Neuronal stem cell (in vitro differentiated cells): ENCODE measurements at regions not wholly inside any gene's neighbourhood (a gene's known extent, or its start where the extent isn't known, plus 50 kb on each side); places are given as distances from the start of the nearest gene placed in this dataset.
A peak's percentile ranks its signal among the peaks of the same experiment; 100 is the strongest.

ENCODE experiments used
- DNase-seq: peaks from one replicate; pipeline ENCODE4 v3.0.0-alpha.2; 2013; ENCODE audit warnings: low spot score
- H2AFZ ChIP-seq: one replicate; pipeline ENCODE4 v1.6.1; 2013; ENCODE audit warnings: mild to moderate bottlenecking, low read length, inconsistent platforms
- H2AK5ac ChIP-seq: 2 replicates; pipeline ENCODE4 v1.6.1; 2013; ENCODE audit warnings: low read depth, mild to moderate bottlenecking, inconsistent platforms, low read length, moderate library complexity, mixed read lengths
- H2BK120ac ChIP-seq: 2 replicates; pipeline ENCODE4 v1.6.1; 2013; ENCODE audit warnings: low read depth, mild to moderate bottlenecking, inconsistent platforms, low read length, moderate library complexity, mixed read lengths
- H2BK12ac ChIP-seq: one replicate; pipeline ENCODE4 v1.6.1; 2013; ENCODE audit warnings: low read length, inconsistent platforms
- H2BK15ac ChIP-seq: 2 replicates; pipeline ENCODE4 v1.6.1; 2013; ENCODE audit warnings: mild to moderate bottlenecking, low read length, inconsistent platforms, mixed read lengths
- H2BK5ac ChIP-seq: one replicate; pipeline ENCODE4 v1.6.1; 2013; ENCODE audit warnings: inconsistent platforms, mild to moderate bottlenecking, low read length, moderate library complexity
- H3K14ac ChIP-seq: one replicate; pipeline ENCODE4 v1.6.1; 2013; ENCODE audit warnings: low read length, inconsistent platforms
- H3K18ac ChIP-seq: 2 replicates; pipeline ENCODE4 v1.6.1; 2013; ENCODE audit warnings: low read length, inconsistent platforms
- H3K23ac ChIP-seq: 2 replicates; pipeline ENCODE4 v1.6.1; 2013; ENCODE audit warnings: low read depth, mild to moderate bottlenecking, mixed read lengths, low read length, inconsistent platforms; ENCODE audit not compliant: poor library complexity
- H3K27ac ChIP-seq: replicated peaks from 3 replicates; pipeline ENCODE4 v1.5.1; 2013; ENCODE audit warnings: low read length, inconsistent platforms
- H3K27me3 ChIP-seq, 3 experiments: 2 replicates each; pipeline ENCODE4 v1.6.1; 2013; ENCODE audit warnings: low read length in 3 of 3, mild to moderate bottlenecking in 2 of 3, inconsistent platforms in 1 of 3, low read depth in 1 of 3, mixed read lengths in 1 of 3, moderate library complexity in 1 of 3; ENCODE audit not compliant: control insufficient read depth in 3 of 3, insufficient read depth in 3 of 3
- H3K36me3 ChIP-seq, 2 donors: replicated peaks in 1 of 2; 2 replicates each; pipeline ENCODE4 v1.6.1; 2013; ENCODE audit warnings: low read length in 2 of 2; ENCODE audit not compliant: control insufficient read depth in 2 of 2, insufficient read depth in 2 of 2
- H3K4ac ChIP-seq: 2 replicates; pipeline ENCODE4 v1.6.1; 2013; ENCODE audit warnings: inconsistent platforms, mild to moderate bottlenecking, low read length, moderate library complexity
- H3K4me1 ChIP-seq, 2 donors: 1 replicate in 1 of 2; 2 replicates in 1 of 2; pipeline ENCODE4 v1.6.1; 2013; ENCODE audit warnings: low read length in 2 of 2, low read depth in 1 of 2; ENCODE audit not compliant: control insufficient read depth in 2 of 2, insufficient read depth in 1 of 2
- H3K4me2 ChIP-seq: one replicate; pipeline ENCODE4 v1.6.1; 2013; ENCODE audit warnings: mild to moderate bottlenecking, low read length, inconsistent platforms; ENCODE audit not compliant: insufficient read depth, poor library complexity, severe bottlenecking
- H3K4me3 ChIP-seq, 2 donors: 2 replicates each; pipeline ENCODE4 v1.5.1; 2013; ENCODE audit warnings: low read length in 2 of 2, mild to moderate bottlenecking in 2 of 2, inconsistent platforms in 1 of 2, moderate library complexity in 1 of 2
- H3K79me1 ChIP-seq: one replicate; pipeline ENCODE4 v1.6.1; 2013; ENCODE audit warnings: low read depth, mild to moderate bottlenecking, inconsistent platforms, low read length, moderate library complexity
- H3K9ac ChIP-seq: one replicate; pipeline ENCODE4 v1.6.1; 2013; ENCODE audit warnings: mild to moderate bottlenecking, low read depth, low read length, inconsistent platforms; ENCODE audit not compliant: poor library complexity
- H3K9me3 ChIP-seq, 2 donors: replicated peaks in 1 of 2; 2 replicates each; pipeline versions ENCODE3 to v1.6.1; 2013; ENCODE audit warnings: low read length in 2 of 2, mild to moderate bottlenecking in 2 of 2, inconsistent platforms in 1 of 2, low read depth in 1 of 2, mixed read lengths in 1 of 2, moderate library complexity in 1 of 2; ENCODE audit not compliant: control insufficient read depth in 2 of 2, insufficient read depth in 1 of 2
- H4K8ac ChIP-seq: one replicate; pipeline ENCODE4 v1.6.1; 2013; ENCODE audit warnings: low read depth, mild to moderate bottlenecking, inconsistent platforms, low read length, moderate library complexity
- H4K91ac ChIP-seq: one replicate; pipeline ENCODE4 v1.6.1; 2013; ENCODE audit warnings: low read length, low read depth, mild to moderate bottlenecking, inconsistent platforms; ENCODE audit not compliant: poor library complexity
- WGBS, 2 donors: extraction: QIAGEN DNeasy Blood & Tissue Kit; methylation state at CpG; one replicate each; pipeline ENCODE4 v1.1.7; 2013; ENCODE audit warnings: missing lambda C conversion rate in 2 of 2, mixed read lengths in 1 of 2; ENCODE audit not compliant: insufficient read length in 2 of 2, insufficient replicate concordance in 1 of 2; ENCODE audit errors: extremely low coverage in 2 of 2; 5-methylcytosine and 5-hydroxymethylcytosine counted together

DNA sequence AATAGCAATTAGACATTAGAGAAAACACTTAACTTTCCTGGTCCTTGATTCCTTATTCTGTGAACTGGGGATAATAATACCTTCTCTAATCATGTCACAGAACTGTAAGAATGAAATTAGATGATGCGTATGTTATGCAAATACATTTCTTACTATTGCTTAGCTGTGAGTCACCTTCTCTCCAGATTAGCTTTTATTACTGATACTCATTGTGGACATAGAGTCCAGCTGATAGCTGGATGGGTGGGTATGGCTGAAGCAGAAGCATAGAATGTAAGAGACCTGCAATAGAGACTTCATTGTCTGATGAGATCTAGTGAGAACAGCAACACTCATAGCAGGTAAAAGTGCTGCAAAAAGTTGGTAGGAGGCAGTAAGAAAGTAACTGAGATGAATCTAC lies 437.2 kb upstream of the ZFP42 start:
- H3K9ac ChIP-seq = no peak overlapping the region
- no peak overlapping the region for H2AFZ ChIP-seq
- no peaks in the 10 kb centered on the region for H3K79me1 ChIP-seq
- no peaks in the 10 kb centered on the region for H3K27me3 ChIP-seq
- no peak for DNase-seq
- H3K36me3 ChIP-seq = no peaks in the 10 kb centered on the region
- no peaks in the 10 kb centered on the region for H3K9me3 ChIP-seq
- H3K4me1 ChIP-seq = no peaks in the 10 kb centered on the region
- no peak overlapping the region for H4K8ac ChIP-seq
- no peak overlapping the region for H4K91ac ChIP-seq
- H3K4ac ChIP-seq = no peak overlapping the region
- no peak overlapping the region for H3K4me2 ChIP-seq
- WGBS, 2 donors = no CpG with 5 or more reads among the region's 1 CpG
- no peak overlapping the region for H2BK15ac ChIP-seq
- H3K23ac ChIP-seq = no peak overlapping the region
- no peak overlapping the region for H3K27ac ChIP-seq
- H2BK12ac ChIP-seq = no peak overlapping the region
- no peak overlapping the region for H2BK120ac ChIP-seq
- no peak overlapping the region for H3K14ac ChIP-seq
- no peak overlapping the region for H2BK5ac ChIP-seq
- no peak overlapping the region for H3K18ac ChIP-seq
- H2AK5ac ChIP-seq = no peak overlapping the region
- H3K4me3 ChIP-seq = no peak overlapping the region

DNA sequence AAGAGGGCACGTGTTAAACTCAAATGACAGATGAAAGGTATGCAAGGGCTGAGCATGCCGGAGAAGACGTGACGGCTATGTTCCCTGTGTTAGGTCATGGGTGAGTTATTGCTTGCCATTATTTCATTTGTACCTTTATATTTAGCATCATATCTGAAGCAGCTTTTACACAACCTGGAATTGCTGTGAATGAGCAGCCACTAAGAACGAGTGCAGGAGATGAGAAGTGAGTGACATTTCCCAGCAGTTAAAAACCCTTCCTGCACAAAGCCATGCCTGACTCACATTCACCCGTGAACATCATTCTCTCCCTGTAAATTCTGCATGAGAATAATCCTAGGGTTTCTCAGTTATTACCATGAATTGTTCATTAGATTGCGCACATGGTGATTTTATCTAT lies 433.2 kb upstream of the ZFP42 start:
- Histone ChIP-seq H3K4ac (no peak overlapping the region), H2BK12ac (no peak overlapping the region), H3K36me3 (no peaks in the 10 kb centered on the region), H3K9me3 (no peaks in the 10 kb centered on the region), H3K9ac (no peak overlapping the region), H3K14ac (no peak overlapping the region), H2BK120ac (no peak overlapping the region), H4K8ac (no peak overlapping the region), H3K4me1 (peaks cover 0 to 2% of the 10 kb centered on the region in 2 donors), H2BK5ac (no peak overlapping the region), H3K23ac (no peak overlapping the region), H2BK15ac (no peak overlapping the region), H4K91ac (no peak overlapping the region), H3K4me3 (no peak overlapping the region), H2AK5ac (no peak overlapping the region), H3K27me3 (no peaks in the 10 kb centered on the region), H3K79me1 (no peaks in the 10 kb centered on the region), H3K27ac (no peak overlapping the region), H3K18ac (no peak overlapping the region), H3K4me2 (no peak overlapping the region), H2AFZ (no peak overlapping the region)
- DNase-seq = no peak
- WGBS, 2 donors = no CpG with 5 or more reads among the region's 7 CpGs

GRCh38 chr4:187565416-187565815 lies 430.2 kb upstream of the ZFP42 start:
- Histone ChIP-seq H3K4me1 (peaks cover 0 to 2% of the 10 kb centered on the region in 2 donors), H3K4me3 (no peak overlapping the region), H2BK120ac (no peak overlapping the region), H3K27ac (no peak overlapping the region), H3K14ac (peak overlapping the region; percentile 71), H3K36me3 (no peaks in the 10 kb centered on the region), H2AK5ac (no peak overlapping the region), H4K91ac (no peak overlapping the region), H3K4me2 (no peak overlapping the region), H3K9ac (no peak overlapping the region), H2AFZ (no peak overlapping the region), H3K18ac (peak overlapping the region; percentile 71), H2BK12ac (no peak overlapping the region), H4K8ac (peak overlapping the region; percentile 48), H3K79me1 (no peaks in the 10 kb centered on the region), H3K9me3 (no peaks in the 10 kb centered on the region), H3K4ac (peak overlapping the region; percentile 89), H3K27me3 (no peaks in the 10 kb centered on the region), H3K23ac (no peak overlapping the region), H2BK5ac (peak overlapping the region; percentile 75), H2BK15ac (no peak overlapping the region)
- WGBS, 2 donors = no CpG with 5 or more reads among the region's 11 CpGs
- no peak for DNase-seq

DNA sequence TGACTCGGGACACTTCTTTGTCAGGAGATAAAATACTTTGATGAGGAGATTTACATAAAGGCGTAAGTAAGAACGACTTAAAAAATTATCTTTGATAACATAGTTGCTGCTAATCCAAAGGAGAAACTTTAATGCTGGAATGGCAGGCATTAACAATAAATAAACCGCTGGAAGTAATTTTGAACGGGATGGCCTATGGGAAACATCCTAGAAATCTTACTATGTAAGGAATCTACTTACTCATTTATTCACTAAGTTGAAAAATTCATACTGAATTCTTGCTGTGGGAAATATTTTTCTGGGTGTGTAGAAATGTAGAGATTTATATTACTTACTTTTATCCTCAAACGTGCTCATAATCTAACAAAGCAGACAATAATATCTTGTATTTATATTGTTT lies 425.7 kb upstream of the ZFP42 start:
- H3K4me1 ChIP-seq = peaks cover 0 to 2% of the 10 kb centered on the region in 2 donors
- H3K9ac ChIP-seq = no peak overlapping the region
- no peak overlapping the region for H3K23ac ChIP-seq
- H2BK12ac ChIP-seq = no peak overlapping the region
- H3K79me1 ChIP-seq = no peaks in the 10 kb centered on the region
- H3K14ac ChIP-seq = no peak overlapping the region
- H2AK5ac ChIP-seq = no peak overlapping the region
- H2BK5ac ChIP-seq = no peak overlapping the region
- H3K27ac ChIP-seq = no peak overlapping the region
- no peak overlapping the region for H2AFZ ChIP-seq
- H3K36me3 ChIP-seq = no peaks in the 10 kb centered on the region
- no peak overlapping the region for H3K18ac ChIP-seq
- no CpG with 5 or more reads among the region's 6 CpGs for WGBS, 2 donors
- H3K9me3 ChIP-seq = no peaks in the 10 kb centered on the region
- no peak overlapping the region for H2BK120ac ChIP-seq
- no peaks in the 10 kb centered on the region for H3K27me3 ChIP-seq
- no peak overlapping the region for H2BK15ac ChIP-seq
- DNase-seq = no peak
- no peak overlapping the region for H4K8ac ChIP-seq
- H3K4ac ChIP-seq = no peak overlapping the region
- no peak overlapping the region for H4K91ac ChIP-seq
- H3K4me2 ChIP-seq = no peak overlapping the region
- no peak overlapping the region for H3K4me3 ChIP-seq
